HepG2 (cell line): ENCODE measurements at regions not wholly inside any gene's neighbourhood (a gene's known extent, or its start where the extent isn't known, plus 50 kb on each side); places are given as distances from the start of the nearest gene placed in this dataset.

Experiments used
- ATF6 ChIP-seq: sonication (generic); formaldehyde crosslinking; conservative IDR thresholded peaks from 2 replicates; pipeline ENCODE4 v1.4.0; 2020; ENCODE audit warnings: missing genetic modification reagents
- CREM ChIP-seq, 2 experiments: sonication (generic) in 1 of 2; formaldehyde crosslinking in 1 of 2; IDR thresholded peaks; 2 replicates each; pipeline versions ENCODE4 v1.4.0 to v1.6.1; 2016 to 2020; ENCODE audit warnings: antibody characterized with exemption in 1 of 2, mild to moderate bottlenecking in 1 of 2, missing genetic modification reagents in 1 of 2
- CTCF ChIP-seq: sonication (generic); formaldehyde crosslinking; IDR thresholded peaks from 2 replicates; pipeline ENCODE4 v1.5.0; 2020; ENCODE audit warnings: mild to moderate bottlenecking, missing genetic modification reagents, moderate library complexity
- POLR2A ChIP-seq, 2 experiments: IDR thresholded peaks; 2 replicates each; pipeline ENCODE4 v1.6.1; 2011; ENCODE audit warnings: low read depth in 2 of 2, low read length in 2 of 2, mild to moderate bottlenecking in 1 of 2, moderate library complexity in 1 of 2; ENCODE audit not compliant: insufficient read depth in 1 of 2
- SCMH1 ChIP-seq: sonication (generic); formaldehyde crosslinking; IDR thresholded peaks from 2 replicates; pipeline ENCODE4 v1.9.0; 2021; ENCODE audit warnings: missing genetic modification reagents, mild to moderate bottlenecking, borderline replicate concordance
- SRSF4 ChIP-seq: fragments of 200-400 bp; formaldehyde crosslinking; IDR thresholded peaks from one replicate; pipeline ENCODE4 v1.6.1; 2018; ENCODE audit warnings: mild to moderate bottlenecking, low read depth, low read length, moderate library complexity; ENCODE audit not compliant: poor library complexity, severe bottlenecking
- ZNF335 ChIP-seq: sonication (generic); formaldehyde crosslinking; IDR thresholded peaks from 2 replicates; pipeline ENCODE4 v1.4.0; 2020; ENCODE audit warnings: missing genetic modification reagents

GRCh38 chr10:10259013-10259412 is 758.7 kb upstream of the CELF2 start:
- TF ChIP-seq CTCF (no peak), ZNF335 (CRISPR knock-in tag) (no peak), POLR2A (IDR thresholded peaks at IDR 0.05; ENCODE audit: insufficient read depth in 1 of 2, low read depth in 2 of 2, low read length in 2 of 2) (no peak), SCMH1 (CRISPR knock-in tag) (no peak), SRSF4 (no peak), CREM (IDR thresholded peaks at IDR 0.05) (no peak), CREM (CRISPR knock-in tag; IDR thresholded peaks at IDR 0.05) (no peak), ATF6 (CRISPR knock-in tag) (no peak)
